ENCODE measurements at regions not wholly inside any gene's neighbourhood (a gene's known extent, or its start where the extent isn't known, plus 50 kb on each side); places are given as distances from the start of the nearest gene placed in this dataset.
"Not testable (repeated sequence)": the region's sequence is repeated elsewhere in the genome, so short reads cannot be mapped to it uniquely, and the experiment has no call there.

DNA sequence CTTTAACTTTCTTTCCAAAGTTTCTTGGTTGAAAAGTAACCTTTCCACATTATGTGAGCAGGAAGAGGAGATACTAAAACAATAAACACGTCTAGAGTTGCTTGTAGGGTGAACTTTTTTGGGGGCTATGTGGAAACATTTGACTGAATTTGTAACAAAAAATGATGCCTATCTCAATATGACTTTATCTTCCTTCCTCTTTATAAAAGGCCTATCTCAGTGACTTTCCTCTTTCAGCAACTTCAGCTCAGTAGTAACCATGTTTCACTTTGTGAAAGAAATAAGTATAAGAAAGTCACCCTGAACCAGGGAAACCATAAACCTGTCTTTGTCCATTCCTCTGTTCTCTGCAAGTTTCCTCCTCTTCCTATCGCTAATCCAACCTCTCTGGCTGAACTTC, 124.7 kb upstream of the TMEM164 start:
- no peak for DNase-seq (ENCODE audit: low spot score)

- DNase-seq (ENCODE audit: low spot score), result no peak
Measured at GRCh38 chrX:109879991-109880390, 122.9 kb upstream of the TMEM164 start.

DNA sequence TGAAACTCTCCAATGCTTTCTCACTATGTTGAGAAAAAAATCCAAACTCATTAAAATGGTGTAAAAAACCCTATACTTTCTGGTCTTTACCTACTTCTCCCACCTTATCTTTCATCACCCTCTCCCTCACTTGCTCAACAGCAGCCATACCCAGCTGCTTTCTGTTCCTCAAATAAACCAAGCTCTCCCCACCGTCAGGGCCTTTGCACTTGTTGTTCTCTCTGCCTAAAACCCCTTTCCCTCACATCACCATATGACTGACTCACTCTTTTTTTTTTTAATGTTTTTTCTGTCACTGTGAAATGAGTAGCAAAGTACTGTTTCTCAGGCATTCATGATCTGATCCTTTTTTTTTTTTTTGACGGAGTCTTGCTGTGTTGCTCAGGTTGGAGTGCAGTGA, 122.3 kb upstream of the TMEM164 start:
- no peak for DNase-seq (ENCODE audit: low spot score)

DNA sequence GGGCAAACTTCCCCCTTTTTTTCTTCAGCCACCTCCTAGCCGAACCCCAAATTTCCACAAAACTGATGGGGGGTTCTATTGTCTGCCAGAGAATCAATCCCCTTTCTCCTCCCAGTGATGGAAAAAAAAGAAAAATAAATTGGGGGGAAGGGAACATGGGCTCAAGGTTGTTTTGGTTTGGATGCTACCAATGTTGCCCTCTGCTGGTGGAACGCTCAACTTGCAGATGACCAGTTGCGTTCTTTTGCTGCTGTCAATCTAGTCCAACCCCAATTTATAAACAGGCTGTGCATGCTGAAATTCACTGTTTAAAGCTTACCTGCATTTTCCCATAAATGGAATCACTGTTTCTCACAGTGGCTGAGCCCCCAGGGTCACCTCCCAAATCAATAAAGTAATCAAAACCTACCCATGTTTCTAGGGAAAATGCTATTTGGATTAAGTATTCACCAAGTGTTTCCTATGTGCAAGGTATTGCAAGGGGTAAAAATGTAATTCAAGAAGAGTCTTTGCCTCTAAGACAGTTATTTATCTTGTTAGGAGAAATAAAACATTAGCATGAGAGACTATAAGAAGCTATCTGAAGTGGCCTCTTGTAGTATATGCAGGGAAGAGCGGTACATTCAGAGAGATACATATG, 116.7 kb upstream of the TMEM164 start:
- DNase-seq (ENCODE audit: low spot score), result peak; percentile 59

DNA sequence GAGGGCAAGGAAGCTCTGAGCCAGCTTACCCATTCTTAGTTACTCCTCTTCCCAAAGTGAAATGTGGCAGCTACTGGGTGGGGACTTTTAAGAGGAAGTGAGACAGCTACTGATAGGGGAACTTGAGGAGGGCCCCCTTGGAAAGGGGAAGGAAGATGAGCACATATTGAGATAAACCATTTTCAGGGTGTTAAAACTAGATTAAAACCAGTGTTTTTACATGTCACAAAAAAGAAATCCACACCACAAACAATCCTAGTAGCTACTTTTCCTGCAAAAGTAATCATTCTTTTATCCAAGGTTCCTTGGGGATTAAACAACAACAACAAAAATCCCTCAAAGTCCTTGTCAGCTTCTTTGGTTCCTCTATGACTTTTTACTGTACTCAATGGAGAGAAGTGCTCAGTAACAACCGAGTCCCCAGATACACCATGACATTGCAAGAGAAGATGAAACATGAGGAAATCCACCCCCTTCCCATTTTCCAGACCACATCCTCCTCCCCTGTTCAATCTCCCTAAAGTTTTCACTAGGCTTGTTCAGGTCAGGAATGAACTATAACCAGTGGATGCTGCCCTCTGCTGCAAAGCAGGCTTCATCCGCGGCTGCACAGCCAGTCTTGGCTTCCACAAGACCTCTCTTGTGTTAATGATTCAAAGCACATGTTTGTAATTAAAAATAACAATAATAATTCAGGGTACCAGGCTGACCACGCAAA, 113.5 kb upstream of the TMEM164 start:
- no peak for DNase-seq (ENCODE audit: low spot score)

GRCh38 chrX:109890300-109890699, 112.6 kb upstream of the TMEM164 start:
- DNase-seq (ENCODE audit: low spot score), result no peak

DNA sequence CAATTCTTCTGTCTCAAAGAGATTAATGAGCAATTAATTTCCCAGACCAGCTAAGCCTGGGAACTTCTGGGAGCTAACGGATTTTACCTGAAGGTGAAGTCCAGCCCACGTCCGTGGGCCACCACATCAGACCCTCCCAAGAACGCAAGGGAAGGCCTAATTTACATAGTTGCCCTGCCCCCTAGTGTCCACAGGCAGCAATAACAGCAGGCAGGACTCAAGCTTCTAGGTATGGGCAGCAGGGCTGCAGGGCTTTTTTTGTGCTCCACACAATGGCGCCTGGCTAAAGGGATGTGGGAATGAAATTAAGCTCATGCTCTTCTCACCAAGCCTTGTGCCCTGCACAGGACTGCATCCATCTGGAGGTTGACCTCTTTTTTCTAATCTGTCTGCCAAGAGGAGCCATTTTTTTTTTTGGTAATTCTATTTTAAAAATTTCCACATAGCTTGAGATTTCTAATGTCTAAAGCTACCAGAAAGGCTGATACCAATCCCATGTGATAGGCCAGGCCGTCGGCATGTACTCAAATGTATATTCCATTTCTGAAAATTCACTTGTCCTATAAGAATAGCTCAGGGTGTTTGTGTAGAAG, 111.9 kb upstream of the TMEM164 start:
- DNase-seq (ENCODE audit: low spot score), result peak; percentile 66

- not testable (repeated sequence) for DNase-seq (ENCODE audit: low spot score)
Measured at GRCh38 chrX:109896024-109896423, 106.9 kb upstream of the TMEM164 start.

- no peak for DNase-seq (ENCODE audit: low spot score)
Measured at GRCh38 chrX:109902665-109903064, 100.2 kb upstream of the TMEM164 start.

DNA sequence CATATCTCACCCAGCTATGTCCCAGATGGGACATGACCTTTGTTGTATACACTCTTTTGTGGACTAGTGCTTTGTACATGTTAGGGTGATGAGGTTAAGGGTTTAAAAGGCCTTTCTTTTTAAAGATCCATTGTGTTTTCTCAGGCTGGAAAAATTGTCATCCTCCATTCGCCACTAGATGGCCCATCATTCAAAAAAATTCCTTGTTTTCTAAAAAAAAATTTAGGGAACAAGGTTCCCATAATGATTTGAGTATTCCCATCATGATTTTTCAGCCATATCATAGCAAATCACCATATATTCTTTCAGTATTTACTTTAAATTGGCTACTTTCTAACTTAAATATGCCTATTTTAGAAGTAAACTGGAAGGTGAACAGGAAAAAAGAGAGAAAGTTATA, 91.9 kb upstream of the TMEM164 start:
- no peak for DNase-seq (ENCODE audit: low spot score)

GRCh38 chrX:109912993-109913392, 89.9 kb upstream of the TMEM164 start:
- DNase-seq (ENCODE audit: low spot score), result not testable (repeated sequence)

GRCh38 chrX:109914114-109914849, 88.6 kb upstream of the TMEM164 start:
- DNase-seq (ENCODE audit: low spot score), result no peak

DNA sequence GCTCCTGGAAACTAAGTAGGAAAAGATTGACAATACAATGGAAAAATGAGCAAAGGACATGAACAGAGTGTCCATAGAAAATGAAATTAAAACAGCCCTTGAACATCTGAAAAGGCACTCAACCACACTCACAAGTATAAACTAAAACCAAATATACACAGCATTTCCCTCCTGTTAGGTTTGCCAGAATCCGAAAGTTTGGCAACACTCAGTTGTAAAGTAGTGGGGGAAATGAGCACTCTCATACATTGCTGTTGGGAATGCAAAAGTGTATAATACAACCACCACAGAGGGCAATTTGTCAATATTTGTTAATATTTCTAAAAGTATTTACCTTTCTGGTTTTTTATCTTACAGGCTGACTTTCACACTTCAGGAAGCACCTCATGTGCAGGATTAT, 84.2 kb upstream of the TMEM164 start:
- no peak for DNase-seq (ENCODE audit: low spot score)

GRCh38 chrX:109920325-109920724, 82.6 kb upstream of the TMEM164 start:
- DNase-seq (ENCODE audit: low spot score), result no peak

- no peak for DNase-seq (ENCODE audit: low spot score)
Measured at GRCh38 chrX:109920868-109921267, 82.0 kb upstream of the TMEM164 start.

- DNase-seq (ENCODE audit: low spot score), result no peak
Measured at GRCh38 chrX:109922190-109922589, 80.7 kb upstream of the TMEM164 start.

DNA sequence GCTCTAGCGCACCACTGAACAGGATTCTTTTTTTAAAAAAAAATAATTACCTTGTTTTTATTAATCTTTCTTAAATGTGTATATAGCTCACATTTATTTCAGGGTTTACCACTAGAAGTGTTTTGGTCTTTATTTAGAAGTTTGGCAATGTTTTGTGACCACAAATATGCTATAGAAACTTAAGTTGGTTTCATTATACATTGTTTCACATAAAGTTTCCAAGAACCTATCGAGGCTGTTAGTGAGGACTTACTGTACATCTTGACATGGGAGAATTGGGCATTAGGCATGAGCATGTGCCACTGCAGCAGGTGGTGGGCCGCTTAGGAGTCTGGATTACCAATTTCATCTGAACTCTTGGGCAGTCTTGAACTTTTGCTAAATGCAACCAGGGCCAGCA, 77.9 kb upstream of the TMEM164 start:
- DNase-seq (ENCODE audit: low spot score), result not testable (repeated sequence)

- no peak for DNase-seq (ENCODE audit: low spot score)
Measured at GRCh38 chrX:109925656-109926055, 77.3 kb upstream of the TMEM164 start.

GRCh38 chrX:109926118-109926517, 76.8 kb upstream of the TMEM164 start:
- DNase-seq (ENCODE audit: low spot score), result no peak

DNA sequence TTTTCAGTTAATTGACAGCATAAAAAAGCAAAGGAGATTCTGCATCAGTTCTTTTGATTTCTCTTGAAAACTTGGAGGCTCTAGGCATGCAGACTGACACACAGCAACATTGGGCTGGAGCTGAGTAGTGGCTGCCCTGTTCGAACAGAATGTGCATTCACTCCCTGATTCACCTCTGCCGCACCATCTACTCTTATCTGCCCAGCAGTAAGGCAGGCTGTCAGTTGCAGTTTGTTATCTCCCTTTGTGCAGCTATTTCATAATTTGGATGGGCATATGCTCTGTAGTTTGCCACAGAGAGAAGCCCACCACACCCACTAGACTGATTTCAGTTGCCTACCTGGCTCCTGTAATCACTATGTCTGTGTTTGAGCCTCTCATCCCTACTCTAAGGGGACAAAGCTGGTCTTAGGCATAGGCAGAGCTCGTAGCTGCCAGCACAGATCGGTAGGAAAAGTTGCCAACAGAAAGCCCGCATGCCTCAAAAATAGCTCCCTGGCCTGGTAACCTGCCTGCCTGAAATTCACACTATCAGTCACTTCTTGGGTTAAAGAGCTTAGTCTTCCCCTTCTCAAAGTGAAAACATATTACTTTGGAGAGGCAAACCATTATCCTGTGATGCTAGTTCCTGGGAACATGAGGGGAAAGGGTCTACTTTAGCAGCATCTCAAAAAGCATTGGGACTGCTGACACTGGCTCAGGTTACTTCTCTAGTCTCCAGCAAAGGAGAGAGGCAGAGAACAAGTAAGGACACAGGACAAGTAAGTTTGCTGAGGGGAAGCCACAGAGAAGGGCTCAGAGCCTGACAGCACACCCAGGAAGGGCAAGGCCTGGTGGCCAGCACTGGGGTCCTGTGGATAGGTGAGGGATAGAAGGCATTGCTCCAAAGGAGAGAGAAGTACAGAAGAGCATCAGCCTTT, 75.9 kb upstream of the TMEM164 start:
- no peak for DNase-seq (ENCODE audit: low spot score)

- DNase-seq (ENCODE audit: low spot score), result no peak
Measured at GRCh38 chrX:109927663-109928273, 75.1 kb upstream of the TMEM164 start.

Data from COLO829 (cell line).